ENCODE measurements at regions not wholly inside any gene's neighbourhood (a gene's known extent, or its start where the extent isn't known, plus 50 kb on each side); places are given as distances from the start of the nearest gene placed in this dataset.

DNA sequence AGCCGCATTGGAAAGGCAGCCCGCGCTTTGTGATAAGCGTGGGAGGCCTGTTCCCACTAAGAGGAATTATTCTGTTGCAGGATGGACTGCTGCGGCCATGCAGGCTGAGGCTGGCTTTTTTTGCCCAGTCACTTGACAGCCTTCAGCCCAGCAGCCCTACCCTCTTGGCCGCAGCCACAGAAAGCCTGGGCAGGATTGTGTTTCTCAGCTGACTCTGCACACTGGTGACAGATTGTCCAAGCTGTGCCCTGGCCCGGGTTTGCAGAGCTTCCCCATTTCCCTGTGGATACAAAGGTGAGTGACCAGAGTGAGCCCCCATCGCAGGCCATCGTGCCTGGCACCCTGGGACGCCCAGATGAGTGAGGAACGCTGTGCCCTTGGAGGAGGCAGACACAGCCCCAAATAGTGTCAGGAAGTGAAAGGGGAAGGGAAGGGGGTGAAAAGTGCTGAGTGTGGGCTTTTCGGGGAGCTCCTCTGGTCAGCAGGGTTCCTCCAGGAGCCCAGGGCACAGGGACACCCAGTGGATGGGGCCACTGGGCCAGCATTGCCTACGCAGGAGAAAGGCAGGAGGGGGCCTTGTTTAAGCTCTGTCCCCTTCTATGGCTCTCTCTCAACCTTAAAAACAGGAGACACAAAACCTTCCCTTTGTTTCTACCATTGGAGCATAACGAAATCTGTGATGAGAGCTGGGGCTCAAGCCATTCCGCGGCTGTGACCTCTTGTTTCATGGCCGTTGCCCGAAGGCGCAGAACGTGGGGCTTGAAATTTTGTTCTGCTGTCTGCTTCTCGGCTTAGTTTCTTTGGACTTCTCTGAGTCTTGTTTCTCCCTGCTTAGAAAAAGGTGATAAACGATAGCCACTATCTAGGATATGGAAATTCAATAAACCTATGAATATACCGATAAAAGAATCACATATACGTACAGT is 91.5 kb upstream of the MEF2A start:
- no peak overlapping the region for H3K4me3 ChIP-seq (ENCODE audit: low read depth, low read length)
- TF ChIP-seq, protein P1, sequence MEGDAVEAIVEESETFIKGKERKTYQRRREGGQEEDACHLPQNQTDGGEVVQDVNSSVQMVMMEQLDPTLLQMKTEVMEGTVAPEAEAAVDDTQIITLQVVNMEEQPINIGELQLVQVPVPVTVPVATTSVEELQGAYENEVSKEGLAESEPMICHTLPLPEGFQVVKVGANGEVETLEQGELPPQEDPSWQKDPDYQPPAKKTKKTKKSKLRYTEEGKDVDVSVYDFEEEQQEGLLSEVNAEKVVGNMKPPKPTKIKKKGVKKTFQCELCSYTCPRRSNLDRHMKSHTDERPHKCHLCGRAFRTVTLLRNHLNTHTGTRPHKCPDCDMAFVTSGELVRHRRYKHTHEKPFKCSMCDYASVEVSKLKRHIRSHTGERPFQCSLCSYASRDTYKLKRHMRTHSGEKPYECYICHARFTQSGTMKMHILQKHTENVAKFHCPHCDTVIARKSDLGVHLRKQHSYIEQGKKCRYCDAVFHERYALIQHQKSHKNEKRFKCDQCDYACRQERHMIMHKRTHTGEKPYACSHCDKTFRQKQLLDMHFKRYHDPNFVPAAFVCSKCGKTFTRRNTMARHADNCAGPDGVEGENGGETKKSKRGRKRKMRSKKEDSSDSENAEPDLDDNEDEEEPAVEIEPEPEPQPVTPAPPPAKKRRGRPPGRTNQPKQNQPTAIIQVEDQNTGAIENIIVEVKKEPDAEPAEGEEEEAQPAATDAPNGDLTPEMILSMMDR (IDR thresholded peaks at IDR 0.05; ENCODE audit: insufficient read depth, low read length) = no peak
- DNase-seq (ENCODE audit: low read depth) = no peak

DNA sequence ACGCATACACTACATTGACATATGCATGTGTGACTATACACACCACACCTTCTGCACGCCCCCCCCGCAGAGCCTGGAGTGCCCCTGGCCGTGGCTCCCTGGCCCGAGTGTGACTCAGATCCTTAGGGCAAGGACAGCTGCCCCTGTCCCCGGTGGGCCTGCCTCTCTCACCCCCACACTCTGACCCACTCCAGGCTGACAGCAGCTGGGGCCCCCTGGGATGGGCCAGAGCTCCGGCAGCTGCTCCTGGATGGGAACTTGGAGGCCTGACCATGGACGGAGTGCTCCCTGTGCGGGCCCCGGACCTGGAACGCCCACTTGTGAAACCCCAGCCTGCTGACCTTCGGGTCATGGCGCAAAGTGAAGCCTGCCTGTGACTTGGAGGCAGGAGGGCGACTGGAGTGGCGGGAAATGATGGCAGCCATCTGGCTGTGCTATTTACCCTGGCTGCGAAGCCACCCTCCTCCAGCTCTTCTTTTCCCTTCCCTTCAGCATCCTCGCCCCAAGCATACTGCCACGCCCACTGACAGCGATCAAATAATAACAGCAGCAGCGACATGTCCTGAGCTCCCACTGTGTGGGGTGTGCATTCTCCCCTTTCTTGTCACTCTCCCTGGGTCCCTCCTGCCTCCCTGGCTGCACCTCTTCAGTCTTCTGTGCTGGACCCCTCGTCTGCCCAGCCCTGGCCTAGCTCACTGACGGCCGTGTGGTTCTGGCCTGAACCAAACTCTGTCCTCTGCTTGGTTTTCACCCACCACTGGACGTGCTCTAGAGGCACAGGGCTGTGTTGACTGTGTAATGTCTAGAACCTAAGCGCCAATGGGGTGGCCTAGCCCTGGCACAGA is 90.7 kb upstream of the MEF2A start:
- no peak overlapping the region for H3K4me3 ChIP-seq (ENCODE audit: low read depth, low read length)
- TF ChIP-seq, protein P1 (IDR thresholded peaks at IDR 0.05; ENCODE audit: insufficient read depth, low read length) = no peak
- DNase-seq (ENCODE audit: low read depth) = no peak

- no peak overlapping the region for H3K4me3 ChIP-seq (ENCODE audit: low read depth, low read length)
- no peak for DNase-seq (ENCODE audit: low read depth)
- TF ChIP-seq, protein P1 (IDR thresholded peaks at IDR 0.05; ENCODE audit: insufficient read depth, low read length) = no peak
Observed at GRCh38 chr15:99475754-99476412, 89.9 kb upstream of the MEF2A start.

DNA sequence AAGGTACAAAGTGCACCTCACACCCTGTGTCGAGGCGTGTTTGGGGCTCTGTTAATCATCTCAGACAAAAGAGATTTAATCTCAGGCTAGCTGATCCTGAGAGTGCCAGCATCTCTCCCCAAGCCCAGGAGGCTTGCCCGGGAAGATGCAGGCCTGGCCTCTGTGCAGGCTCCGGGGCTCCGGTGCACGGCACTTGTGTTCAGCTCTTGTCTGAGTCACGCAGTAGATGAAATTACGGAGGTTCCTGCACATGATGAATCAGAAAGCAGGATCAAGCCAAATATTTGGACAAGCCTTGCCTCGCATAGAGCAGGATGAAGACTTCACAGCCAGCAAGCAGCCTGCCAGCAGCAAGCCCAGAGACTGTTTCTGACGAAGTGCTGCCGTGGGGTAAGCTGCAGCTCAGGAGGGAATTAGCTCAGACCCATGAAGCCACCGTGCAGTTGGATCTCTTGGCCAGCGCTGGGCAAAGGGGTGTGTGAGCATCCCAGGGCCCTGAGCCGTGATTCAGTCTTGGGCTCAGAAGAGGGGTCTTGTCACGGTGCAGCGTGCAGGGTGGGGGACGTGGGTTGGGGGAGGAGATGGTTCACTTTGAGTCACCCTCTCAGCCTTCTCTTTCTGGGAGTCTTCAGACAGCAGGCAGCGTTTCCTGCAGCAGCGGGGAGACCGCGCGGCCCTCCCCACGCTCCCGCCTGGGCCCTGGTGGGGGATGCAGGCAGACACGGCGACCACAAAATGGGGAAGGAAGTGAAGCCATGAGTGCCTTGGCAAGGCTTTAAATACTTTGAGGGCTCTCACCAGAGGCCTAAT is 89.2 kb upstream of the MEF2A start:
- peak; percentile 99 for DNase-seq (ENCODE audit: low read depth)
- peak overlapping the region; percentile 29 for H3K4me3 ChIP-seq (ENCODE audit: low read depth, low read length)
- TF ChIP-seq, protein P1 (IDR thresholded peaks at IDR 0.05; ENCODE audit: insufficient read depth, low read length) = no peak

GRCh38 chr15:99477791-99478471 is 87.9 kb upstream of the MEF2A start:
- no peak overlapping the region for H3K4me3 ChIP-seq (ENCODE audit: low read depth, low read length)
- no peak for DNase-seq (ENCODE audit: low read depth)
- TF ChIP-seq, protein P1 (IDR thresholded peaks at IDR 0.05; ENCODE audit: insufficient read depth, low read length) = no peak

Measured in fibroblast of the aortic adventitia (primary cell).